GM21619 (cell line): ENCODE measurements at regions not wholly inside any gene's neighbourhood (a gene's known extent, or its start where the extent isn't known, plus 50 kb on each side); places are given as distances from the start of the nearest gene placed in this dataset.
"Not testable (repeated sequence)": the region's sequence is repeated elsewhere in the genome, so short reads cannot be mapped to it uniquely, and the experiment has no call there.

Experiments
- ATAC-seq: cut with Tn5 transposase; IDR thresholded peaks from one replicate; pipeline ENCODE4 v1.9.1; 2021; ENCODE audit not compliant: unreplicated experiment

DNA sequence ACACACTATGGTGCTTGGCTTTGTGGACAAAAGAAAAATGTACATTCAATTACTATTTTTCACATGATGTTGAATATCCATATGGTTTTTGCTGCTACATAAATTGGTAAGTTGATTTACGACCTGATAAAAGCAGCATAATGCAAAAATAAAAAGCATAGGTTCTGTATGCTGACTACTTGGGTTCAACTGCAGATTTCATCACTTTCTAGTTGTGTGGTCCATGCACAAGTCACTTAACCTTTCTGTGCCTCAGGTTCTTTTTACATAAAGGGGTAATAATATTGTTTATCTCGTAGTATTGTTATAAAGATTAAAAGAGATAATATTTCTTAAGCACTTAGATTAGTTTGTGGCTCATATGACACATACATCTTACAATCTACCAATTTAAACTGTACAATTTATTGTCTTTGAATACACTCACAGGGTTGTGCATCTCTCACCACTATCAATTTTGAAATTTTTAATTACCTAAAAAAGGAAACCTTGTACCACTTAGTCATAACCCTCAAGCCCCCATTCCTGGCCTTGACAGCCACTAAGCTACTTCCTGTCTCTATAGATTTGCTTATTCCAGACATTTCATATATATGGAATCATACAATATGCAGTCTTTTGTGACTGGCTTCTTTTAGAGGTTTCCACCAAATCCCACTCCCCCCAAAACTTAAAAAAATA is 1443.9 kb downstream of the SUCLG1 start:
- no peak for ATAC-seq

- no peak for ATAC-seq
Measured at GRCh38 chr2:83014462-83014861, 1444.6 kb downstream of the SUCLG1 start.

- ATAC-seq, result no peak
Measured at GRCh38 chr2:83006961-83007360, 1452.1 kb downstream of the SUCLG1 start.

DNA sequence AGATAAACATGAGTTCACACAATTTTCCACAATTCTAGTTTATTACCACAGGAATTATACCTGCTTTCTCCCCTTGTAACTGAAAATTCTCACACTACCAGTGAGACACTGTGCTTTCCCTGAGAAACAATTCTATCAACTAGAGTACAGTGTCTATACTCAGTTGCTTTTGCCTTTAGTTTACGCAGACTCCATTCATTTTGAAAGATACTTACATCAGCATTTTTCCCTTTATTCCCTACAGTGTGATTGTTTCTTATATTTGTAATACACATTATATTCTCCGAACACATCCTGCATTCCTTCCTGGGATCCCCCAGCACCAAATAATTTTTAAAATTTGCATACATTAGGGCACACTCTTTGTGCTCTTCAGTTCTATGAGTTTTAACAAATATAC is 1455.5 kb downstream of the SUCLG1 start:
- ATAC-seq, result no peak

DNA sequence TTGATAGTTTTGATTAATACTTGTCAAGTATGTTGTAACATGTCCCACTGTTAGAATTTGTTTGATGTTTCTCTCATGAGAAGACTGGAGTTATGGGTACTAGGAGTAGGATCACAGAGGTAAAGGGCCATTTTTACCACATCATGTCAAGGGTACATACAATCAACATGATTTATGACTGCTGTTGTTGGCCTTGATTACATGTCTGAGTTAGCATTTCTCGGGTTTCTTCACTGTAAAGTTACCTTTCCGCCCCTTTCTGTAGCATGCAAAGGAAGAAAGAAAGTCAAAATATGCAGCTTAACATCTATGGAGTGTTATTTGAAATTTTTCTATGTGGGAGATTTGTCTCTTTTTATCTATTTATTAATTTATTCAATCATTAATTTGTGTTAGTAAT is 1456.4 kb downstream of the SUCLG1 start:
- no peak for ATAC-seq

DNA sequence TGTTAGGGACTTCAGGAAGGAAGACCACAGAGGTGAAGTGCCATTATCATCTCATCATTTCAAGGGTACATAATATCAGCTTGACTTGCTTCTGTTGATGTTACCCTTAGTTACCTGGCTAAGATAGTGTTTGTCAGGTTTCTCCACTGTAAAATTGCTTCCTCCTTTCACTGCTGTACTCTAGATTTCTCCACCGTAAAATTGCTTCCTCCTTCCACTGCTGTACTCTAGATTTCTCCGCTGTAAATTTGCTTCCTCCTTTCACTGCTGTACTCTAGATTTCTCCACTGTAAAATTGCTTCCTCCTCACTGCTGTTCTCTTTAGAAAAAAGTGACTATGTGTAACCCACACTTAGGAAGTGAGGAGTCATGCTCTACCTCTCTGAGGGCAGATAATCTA is 1460.3 kb downstream of the SUCLG1 start:
- ATAC-seq, result no peak

DNA sequence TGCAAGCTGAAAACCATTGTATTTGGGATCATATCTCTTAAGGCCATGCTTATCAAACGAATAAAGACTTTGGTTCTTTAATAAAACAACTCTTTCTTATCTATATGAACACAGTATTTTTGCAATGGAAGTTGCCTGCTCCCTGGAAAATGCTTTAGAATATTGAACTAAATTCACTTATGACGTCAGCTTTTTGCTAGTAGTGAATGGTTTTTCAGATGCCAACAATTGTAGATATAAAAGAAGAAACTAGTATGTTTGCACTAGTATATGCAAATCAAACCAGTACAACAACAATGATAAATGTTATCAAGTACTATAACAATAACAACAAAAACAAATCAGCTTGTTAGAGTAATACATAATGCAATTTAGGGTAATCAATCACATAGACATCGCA is 1462.9 kb downstream of the SUCLG1 start:
- no peak for ATAC-seq

DNA sequence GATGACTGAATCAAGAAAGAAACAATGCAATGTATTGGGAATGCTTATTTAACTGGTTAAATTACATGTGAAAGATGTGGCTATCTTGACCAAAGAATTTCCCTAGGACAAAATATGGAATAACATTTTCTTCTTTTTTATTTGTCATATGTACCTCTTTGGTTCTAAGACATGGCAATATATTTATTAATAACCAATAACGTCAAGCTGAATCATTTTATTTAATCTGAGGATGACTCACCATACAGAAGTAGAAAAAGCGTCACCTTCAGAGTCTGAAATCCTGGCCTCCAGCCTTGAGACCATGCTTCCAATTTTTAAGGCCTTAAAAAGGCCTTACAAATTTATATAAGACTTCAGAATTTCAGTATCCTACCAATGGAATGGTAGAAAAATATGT is 1464.9 kb downstream of the SUCLG1 start:
- no peak for ATAC-seq

GRCh38 chr2:82993609-82994008 is 1465.5 kb downstream of the SUCLG1 start:
- no peak for ATAC-seq

DNA sequence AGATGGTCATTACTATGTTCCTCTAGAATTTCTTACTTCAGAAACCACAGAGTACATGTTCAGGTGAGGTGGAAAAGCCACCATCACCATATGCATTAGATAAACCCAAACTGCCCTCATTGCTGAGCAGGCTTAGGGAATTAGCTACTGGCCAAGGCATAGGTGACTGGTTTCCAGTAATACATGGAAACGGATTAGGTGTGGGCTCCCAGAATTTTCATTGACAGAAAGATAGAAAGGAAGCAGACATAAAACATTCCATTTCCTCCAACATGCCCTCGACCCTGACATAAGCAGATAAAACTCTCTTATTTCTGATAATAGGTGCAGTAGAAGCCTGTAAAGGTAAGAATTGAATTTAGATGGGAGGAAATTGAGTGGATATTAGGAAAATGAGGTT is 1466.1 kb downstream of the SUCLG1 start:
- no peak for ATAC-seq

DNA sequence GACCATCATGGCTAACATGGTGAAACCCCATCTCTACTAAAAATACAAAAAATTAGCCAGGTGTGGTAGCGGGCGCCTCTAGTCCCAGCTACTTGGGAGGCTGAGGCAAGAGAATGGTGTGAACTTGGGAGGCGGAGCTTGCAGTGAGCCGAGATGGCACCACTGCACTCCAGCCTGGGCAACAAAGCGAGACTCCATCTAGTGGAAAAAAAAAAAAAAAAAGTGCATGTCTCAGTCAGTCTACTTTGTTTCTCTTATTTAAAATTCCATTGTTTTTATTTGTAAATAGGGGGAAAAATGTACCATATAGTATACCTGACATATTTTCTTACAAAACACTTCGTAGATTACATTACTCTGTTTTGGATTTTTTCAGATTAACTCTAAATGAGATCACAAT is 1471.4 kb downstream of the SUCLG1 start:
- ATAC-seq, result not testable (repeated sequence)

GRCh38 chr2:82986899-82987298 is 1472.2 kb downstream of the SUCLG1 start:
- no peak for ATAC-seq

GRCh38 chr2:82985572-82986197 is 1473.4 kb downstream of the SUCLG1 start:
- no peak for ATAC-seq

GRCh38 chr2:82968358-82968757 is 1490.7 kb downstream of the SUCLG1 start:
- ATAC-seq, result no peak

DNA sequence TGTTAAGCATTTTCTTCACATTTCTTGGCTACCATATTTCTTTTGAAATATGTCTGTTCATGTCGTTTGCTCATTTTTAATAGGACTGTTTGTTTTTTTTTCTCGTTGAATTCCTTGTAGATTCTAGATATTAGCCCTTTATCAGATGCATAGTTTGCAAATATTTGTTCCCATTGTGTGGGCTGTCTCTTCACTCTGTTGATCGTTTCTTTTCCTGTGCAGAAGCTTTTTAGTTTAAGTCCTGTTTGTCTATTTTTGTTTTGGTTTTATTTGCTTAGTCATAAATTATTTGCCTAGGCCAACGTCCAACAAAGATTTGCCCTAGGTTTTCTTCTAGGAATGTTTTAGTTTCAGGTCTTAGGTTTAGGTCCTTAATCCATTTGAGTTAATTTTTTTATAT is 1494.7 kb downstream of the SUCLG1 start:
- ATAC-seq, result no peak

GRCh38 chr2:82959727-82960126 is 1499.4 kb downstream of the SUCLG1 start:
- no peak for ATAC-seq

DNA sequence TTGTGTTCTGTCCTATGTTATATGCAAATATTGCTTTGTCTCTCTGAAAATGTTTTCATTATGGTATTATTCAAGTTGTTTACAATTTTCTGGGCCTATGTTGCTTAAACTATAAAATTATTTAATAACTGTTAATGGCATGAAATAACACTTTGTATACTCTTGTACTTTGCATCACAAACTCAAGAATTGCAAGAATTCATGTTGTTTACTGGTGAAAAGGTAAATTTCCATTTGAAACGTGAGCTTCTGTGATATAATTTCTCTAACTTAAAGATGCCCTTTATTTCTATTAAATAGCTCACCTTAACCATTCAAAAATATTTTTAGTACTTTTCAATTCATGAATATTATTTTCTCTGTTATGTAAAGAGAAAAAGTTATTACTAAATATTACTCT is 1504.2 kb downstream of the SUCLG1 start:
- no peak for ATAC-seq

DNA sequence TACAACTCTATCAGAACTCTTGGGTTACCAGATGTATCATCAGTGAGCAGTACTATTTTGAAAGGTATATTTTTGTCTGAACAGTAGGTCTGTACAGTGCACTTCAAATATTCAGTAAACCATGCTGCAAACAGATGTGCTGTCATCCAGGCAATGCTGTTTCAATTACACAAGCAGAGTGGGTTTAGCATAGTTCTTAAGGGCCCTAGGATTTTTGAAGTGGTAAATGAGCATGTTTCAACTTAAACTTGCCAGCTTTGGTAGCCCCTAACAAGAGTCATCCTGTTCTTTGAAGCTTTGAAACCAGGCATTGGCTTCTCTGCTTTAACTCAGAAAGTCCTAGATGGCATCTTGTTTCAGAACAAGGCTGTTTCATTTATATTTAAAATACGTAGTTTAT is 1519.9 kb downstream of the SUCLG1 start:
- ATAC-seq, result no peak

DNA sequence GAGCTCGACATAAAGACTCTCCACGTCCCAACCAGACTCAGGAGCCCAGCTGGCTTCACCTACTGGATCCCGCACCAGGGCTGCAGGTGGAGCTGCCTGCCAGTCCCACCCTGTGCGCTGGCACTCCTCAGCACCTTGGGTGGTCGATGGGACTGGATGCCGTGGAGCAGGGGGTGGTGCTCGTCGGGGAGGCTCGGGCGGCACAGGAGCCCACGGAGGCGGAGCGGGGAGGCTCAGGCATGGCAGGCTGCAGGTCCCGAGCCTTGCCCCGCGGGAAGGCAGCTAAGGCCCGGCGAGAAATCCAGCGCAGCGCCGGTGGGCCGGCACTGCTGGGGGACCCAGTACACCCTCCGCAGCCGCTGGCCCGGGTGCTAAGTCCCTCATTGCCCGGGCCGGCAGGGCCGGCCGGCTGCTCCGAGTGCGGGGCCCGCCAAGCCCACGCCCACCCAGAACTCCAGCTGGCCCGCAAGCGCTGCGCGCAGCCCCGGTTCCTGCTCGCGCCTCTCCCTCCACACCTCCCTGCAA is 1520.7 kb downstream of the SUCLG1 start:
- ATAC-seq, result not testable (repeated sequence)

DNA sequence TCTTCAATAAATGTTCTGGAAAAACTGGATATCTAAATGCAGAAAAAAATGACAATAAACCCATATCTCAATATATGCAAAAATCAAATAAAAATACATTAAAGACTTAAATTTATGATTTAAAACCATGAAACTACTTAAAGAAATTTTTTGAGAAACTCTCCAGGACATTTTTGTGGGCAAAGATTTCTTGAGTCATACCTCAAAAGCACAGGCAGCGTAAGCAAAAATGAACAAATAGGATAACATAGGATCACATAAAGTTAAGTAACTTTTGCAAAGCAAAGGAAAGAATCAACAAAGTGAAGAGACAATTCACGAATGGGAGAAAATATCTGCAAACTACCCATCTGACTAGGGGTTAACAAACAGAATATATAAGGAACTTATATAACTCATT is 1545.5 kb downstream of the SUCLG1 start:
- no peak for ATAC-seq

- no peak for ATAC-seq
Measured at GRCh38 chr2:82896117-82896516, 1563.0 kb downstream of the SUCLG1 start.

- ATAC-seq, result no peak
Measured at GRCh38 chr2:82893190-82893589, 1565.9 kb downstream of the SUCLG1 start.

DNA sequence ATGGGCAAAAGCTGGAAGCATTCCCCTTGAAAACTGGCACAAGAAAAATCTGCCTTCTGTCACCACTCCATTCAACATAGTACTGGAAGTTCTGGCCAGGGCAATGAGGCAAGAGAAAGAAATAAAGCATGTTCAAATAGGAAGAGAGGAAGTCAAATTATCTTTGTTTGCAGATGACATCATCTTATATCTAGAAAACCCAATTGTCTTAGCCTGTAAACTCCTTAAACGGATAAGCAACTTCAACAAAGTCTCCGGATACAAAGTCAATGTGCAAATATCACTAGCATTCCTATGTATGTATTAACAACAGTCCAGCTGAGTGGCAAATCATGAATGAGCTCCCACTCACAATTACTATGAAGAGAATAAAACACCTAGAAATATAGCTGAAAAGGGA is 1579.3 kb downstream of the SUCLG1 start:
- no peak for ATAC-seq
